ENCODE measurements at regions not wholly inside any gene's neighbourhood (a gene's known extent, or its start where the extent isn't known, plus 50 kb on each side); places are given as distances from the start of the nearest gene placed in this dataset.

DNA sequence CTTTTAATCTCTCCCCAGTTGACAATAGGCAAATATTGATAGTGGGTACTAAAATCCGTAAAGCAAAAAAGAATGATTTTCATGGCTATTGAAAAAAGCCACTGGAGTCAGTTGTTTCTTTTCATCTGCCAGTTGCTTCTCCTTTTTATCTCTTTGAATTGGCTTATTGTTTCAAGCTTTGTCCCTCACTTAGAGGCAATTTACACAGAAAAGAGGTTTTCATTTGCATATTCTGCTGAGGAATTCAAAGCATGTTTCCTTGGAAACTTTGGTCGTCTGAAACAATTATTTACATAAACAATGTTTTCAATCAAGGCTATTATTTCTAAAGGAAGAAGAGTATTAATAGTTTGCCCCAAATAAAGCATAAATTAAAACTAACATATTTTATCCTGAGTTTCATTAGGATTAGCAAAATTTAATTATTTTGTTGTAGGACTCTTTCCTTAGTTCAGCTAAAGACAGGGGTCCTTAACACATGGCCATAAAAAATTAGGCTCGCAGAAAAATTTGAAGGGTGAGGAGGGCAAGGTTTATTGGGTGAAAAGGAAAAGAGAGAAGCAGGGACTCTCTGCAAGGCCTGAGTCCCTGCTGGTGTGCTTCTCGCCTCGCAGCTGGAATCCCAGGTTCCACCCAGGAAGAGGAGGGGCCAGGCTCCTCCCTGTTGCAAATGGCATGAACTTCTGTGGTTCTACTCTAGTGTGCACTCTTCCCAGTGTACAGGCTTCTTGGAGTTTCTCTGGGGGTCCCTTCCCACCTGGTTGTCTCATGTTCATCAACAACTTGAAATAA, 138.8 kb upstream of the LAMA2 start:
- H3K27me3 ChIP-seq, result no peaks in the 10 kb centered on the region
- H3K4me3 ChIP-seq (ENCODE audit: low read depth, low read length), result no peak overlapping the region
- no peak for DNase-seq
- H3K4me1 ChIP-seq, result no peaks in the 10 kb centered on the region
- TF ChIP-seq, protein P1, sequence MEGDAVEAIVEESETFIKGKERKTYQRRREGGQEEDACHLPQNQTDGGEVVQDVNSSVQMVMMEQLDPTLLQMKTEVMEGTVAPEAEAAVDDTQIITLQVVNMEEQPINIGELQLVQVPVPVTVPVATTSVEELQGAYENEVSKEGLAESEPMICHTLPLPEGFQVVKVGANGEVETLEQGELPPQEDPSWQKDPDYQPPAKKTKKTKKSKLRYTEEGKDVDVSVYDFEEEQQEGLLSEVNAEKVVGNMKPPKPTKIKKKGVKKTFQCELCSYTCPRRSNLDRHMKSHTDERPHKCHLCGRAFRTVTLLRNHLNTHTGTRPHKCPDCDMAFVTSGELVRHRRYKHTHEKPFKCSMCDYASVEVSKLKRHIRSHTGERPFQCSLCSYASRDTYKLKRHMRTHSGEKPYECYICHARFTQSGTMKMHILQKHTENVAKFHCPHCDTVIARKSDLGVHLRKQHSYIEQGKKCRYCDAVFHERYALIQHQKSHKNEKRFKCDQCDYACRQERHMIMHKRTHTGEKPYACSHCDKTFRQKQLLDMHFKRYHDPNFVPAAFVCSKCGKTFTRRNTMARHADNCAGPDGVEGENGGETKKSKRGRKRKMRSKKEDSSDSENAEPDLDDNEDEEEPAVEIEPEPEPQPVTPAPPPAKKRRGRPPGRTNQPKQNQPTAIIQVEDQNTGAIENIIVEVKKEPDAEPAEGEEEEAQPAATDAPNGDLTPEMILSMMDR (IDR thresholded peaks at IDR 0.05; ENCODE audit: low read depth, low read length), result no peak
- H3K9me3 ChIP-seq, result no peaks in the 10 kb centered on the region
- no peaks in the 10 kb centered on the region for H3K36me3 ChIP-seq

DNA sequence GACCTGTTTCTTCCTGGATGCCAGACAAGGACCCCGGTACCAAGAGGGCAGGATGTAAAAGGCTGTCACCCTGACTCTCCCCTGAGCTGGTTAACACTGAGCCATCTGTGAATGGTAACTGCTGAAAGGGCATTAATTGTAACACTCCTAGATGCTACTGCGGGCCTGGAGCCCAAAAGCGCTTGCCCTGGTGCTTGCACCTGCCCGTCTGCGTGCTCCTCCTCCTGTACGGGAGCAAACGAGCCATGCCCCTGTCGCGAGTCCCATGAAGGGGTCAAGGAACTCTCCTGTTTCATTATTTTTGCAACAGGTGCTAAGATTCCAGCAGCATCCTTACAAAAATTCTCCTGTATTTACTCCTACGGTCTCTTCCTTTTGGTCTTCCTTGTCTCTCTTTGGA, 140.0 kb upstream of the LAMA2 start:
- DNase-seq, result no peak
- Histone ChIP-seq H3K4me3 (ENCODE audit: low read depth, low read length) (no peak overlapping the region), H3K27me3 (no peaks in the 10 kb centered on the region), H3K9me3 (no peaks in the 10 kb centered on the region), H3K36me3 (no peaks in the 10 kb centered on the region), H3K4me1 (no peaks in the 10 kb centered on the region)
- TF ChIP-seq, protein P1 (IDR thresholded peaks at IDR 0.05; ENCODE audit: low read depth, low read length), result no peak

DNA sequence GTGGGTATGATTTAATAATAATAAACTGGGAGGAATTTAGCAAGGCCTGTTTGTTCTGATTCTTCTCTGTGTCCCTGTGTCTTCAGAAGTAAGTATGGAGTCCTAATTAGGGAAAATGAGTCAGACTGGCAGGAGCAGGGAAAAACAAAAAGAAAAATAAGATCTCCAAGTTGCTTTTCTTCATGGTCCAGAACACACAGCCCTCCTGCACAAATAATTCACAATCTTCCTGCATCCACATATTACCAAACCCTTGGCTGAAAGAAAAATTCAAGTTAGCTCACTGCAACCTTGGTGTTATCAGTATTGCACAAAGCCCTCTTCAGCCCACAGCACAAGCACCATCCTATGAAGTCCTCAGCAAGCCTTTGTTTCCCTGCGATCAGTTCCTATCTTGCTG, 142.0 kb upstream of the LAMA2 start:
- Histone ChIP-seq H3K9me3 (no peaks in the 10 kb centered on the region), H3K36me3 (no peaks in the 10 kb centered on the region), H3K27me3 (no peaks in the 10 kb centered on the region), H3K4me1 (no peaks in the 10 kb centered on the region), H3K4me3 (ENCODE audit: low read depth, low read length) (no peak overlapping the region)
- TF ChIP-seq, protein P1 (IDR thresholded peaks at IDR 0.05; ENCODE audit: low read depth, low read length), result no peak
- no peak for DNase-seq

DNA sequence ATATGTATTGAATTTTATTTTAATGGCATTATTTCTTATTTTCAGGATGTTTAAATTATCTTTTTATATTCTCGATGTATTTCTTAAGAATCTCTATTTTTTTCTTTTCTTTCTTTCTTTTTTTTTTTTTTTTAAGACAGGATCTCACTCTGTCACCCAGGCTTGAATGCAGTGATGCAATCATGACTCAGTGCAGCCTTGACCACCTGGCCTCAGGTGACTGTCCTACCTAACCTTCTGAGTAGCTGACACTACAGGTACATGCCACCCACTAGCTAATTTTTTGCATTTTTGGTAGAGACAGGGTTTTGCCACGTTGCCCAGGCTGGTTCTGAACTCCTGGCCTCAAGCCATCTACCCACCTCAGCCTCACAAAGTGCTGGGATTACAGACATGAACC, 143.8 kb upstream of the LAMA2 start:
- no peak for DNase-seq
- no peaks in the 10 kb centered on the region for H3K27me3 ChIP-seq
- TF ChIP-seq, protein P1 (IDR thresholded peaks at IDR 0.05; ENCODE audit: low read depth, low read length), result no peak

DNA sequence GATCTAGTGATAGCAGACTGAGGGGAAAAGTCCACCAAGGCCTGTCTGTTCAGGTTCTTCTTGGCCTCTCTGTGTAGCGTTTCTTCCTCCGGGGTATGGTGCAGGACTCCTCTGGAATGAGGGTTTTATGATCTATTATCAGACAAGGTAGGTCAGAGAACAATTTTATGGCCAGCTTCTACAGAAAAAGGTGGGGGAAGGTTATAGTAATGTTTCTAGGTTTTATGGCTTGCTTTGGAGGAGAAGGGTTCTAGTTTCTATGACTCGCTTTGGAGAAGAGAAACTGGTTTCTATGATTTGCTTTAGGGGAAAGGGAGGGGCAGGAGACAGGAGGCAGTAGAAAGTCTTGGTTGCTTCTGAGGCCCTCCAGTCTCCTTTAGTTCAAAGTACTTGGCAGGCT, 144.8 kb upstream of the LAMA2 start:
- H3K9me3 ChIP-seq, result no peaks in the 10 kb centered on the region
- TF ChIP-seq, protein P1 (IDR thresholded peaks at IDR 0.05; ENCODE audit: low read depth, low read length), result no peak
- DNase-seq, result no peak
- no peaks in the 10 kb centered on the region for H3K36me3 ChIP-seq
- H3K4me3 ChIP-seq (ENCODE audit: low read depth, low read length), result no peak overlapping the region
- no peaks in the 10 kb centered on the region for H3K4me1 ChIP-seq
- no peaks in the 10 kb centered on the region for H3K27me3 ChIP-seq

More for the DNA sequence above, 143.8 kb upstream of the LAMA2 start:
- Histone ChIP-seq H3K9me3 (no peaks in the 10 kb centered on the region), H3K4me3 (ENCODE audit: low read depth, low read length) (no peak overlapping the region), H3K4me1 (no peaks in the 10 kb centered on the region), H3K36me3 (no peaks in the 10 kb centered on the region)

DNA sequence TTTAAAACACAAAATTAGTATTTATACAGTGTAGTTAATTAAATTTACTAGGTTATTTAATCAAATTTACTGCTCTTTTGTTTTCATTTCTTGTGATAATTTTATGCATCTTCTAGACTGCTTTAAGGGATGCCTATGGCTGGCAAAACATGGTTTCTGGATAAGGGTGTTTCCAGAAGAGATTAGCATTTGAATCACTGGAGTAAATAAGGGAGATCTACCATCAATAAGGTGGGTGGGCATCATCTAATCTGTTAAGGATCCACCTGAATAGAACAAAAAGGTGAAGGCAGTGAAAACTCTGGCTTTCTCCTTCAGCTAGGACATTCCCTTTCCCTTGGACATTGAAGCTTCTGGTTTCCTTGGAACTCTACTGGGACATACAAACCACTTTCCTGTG, 146.2 kb upstream of the LAMA2 start:
- Histone ChIP-seq H3K27me3 (no peaks in the 10 kb centered on the region), H3K36me3 (no peaks in the 10 kb centered on the region), H3K4me3 (ENCODE audit: low read depth, low read length) (no peak overlapping the region), H3K4me1 (no peaks in the 10 kb centered on the region), H3K9me3 (no peaks in the 10 kb centered on the region)
- no peak for DNase-seq
- TF ChIP-seq, protein P1 (IDR thresholded peaks at IDR 0.05; ENCODE audit: low read depth, low read length), result no peak

Data from BE2C (cell line).